ENCODE measurements at regions not wholly inside any gene's neighbourhood (a gene's known extent, or its start where the extent isn't known, plus 50 kb on each side); places are given as distances from the start of the nearest gene placed in this dataset.

- no peaks in the 10 kb centered on the region for H3K36me3 ChIP-seq (ENCODE audit: insufficient read depth, low read length)
- TF ChIP-seq CTCF (IDR thresholded peaks at IDR 0.05; ENCODE audit: borderline replicate concordance, extremely low read depth, low read length, poor library complexity, severe bottlenecking) (no peak), EZH2 (IDR thresholded peaks at IDR 0.05; ENCODE audit: borderline replicate concordance, low read depth, low read length, severe bottlenecking) (no peak)
- no peak overlapping the region for H3K4me2 ChIP-seq (ENCODE audit: insufficient read depth, low read length)
- H3K4me3 ChIP-seq (ENCODE audit: low read depth in 1 of 2, low read length in 2 of 2), result no peak overlapping the region
- H3K27ac ChIP-seq (ENCODE audit: low read length), result no peak overlapping the region
- H2AFZ ChIP-seq (ENCODE audit: low read depth, low read length), result no peak overlapping the region
- ATAC-seq (ENCODE audit: insufficient read depth, low read depth) (no peak), DNase-seq (no peak)
- no peaks in the 10 kb centered on the region for H4K20me1 ChIP-seq (ENCODE audit: insufficient read depth, low read length)
- no peak overlapping the region for H3K9ac ChIP-seq (ENCODE audit: low read depth, low read length)
- H3K27me3 ChIP-seq (ENCODE audit: insufficient read depth, low read length, poor library complexity), result no peaks in the 10 kb centered on the region
- H3K4me1 ChIP-seq (ENCODE audit: insufficient read depth, low read length), result no peaks in the 10 kb centered on the region
- H3K9me3 ChIP-seq (ENCODE audit: insufficient read depth, low read length, severe bottlenecking), result no peaks in the 10 kb centered on the region
- no peaks in the 10 kb centered on the region for H3K79me2 ChIP-seq (ENCODE audit: insufficient read depth, low read length)
Observed at GRCh38 chr19:56986386-56986785, 133.4 kb upstream of the USP29 start.

GRCh38 chr19:56987184-56987583 is 132.6 kb upstream of the USP29 start:
- Histone ChIP-seq H3K9ac (ENCODE audit: low read depth, low read length) (no peak overlapping the region), H3K36me3 (ENCODE audit: insufficient read depth, low read length) (no peaks in the 10 kb centered on the region), H3K27me3 (ENCODE audit: insufficient read depth, low read length, poor library complexity) (no peaks in the 10 kb centered on the region), H2AFZ (ENCODE audit: low read depth, low read length) (no peak overlapping the region), H4K20me1 (ENCODE audit: insufficient read depth, low read length) (no peaks in the 10 kb centered on the region), H3K9me3 (ENCODE audit: insufficient read depth, low read length, severe bottlenecking) (no peaks in the 10 kb centered on the region), H3K4me2 (ENCODE audit: insufficient read depth, low read length) (no peak overlapping the region), H3K27ac (ENCODE audit: low read length) (no peak overlapping the region), H3K4me1 (ENCODE audit: insufficient read depth, low read length) (no peaks in the 10 kb centered on the region), H3K4me3 (ENCODE audit: low read depth in 1 of 2, low read length in 2 of 2) (no peak overlapping the region), H3K79me2 (ENCODE audit: insufficient read depth, low read length) (no peaks in the 10 kb centered on the region)
- ATAC-seq (ENCODE audit: insufficient read depth, low read depth), result no peak
- TF ChIP-seq CTCF (IDR thresholded peaks at IDR 0.05; ENCODE audit: borderline replicate concordance, extremely low read depth, low read length, poor library complexity, severe bottlenecking), result no peak
- TF ChIP-seq EZH2 (IDR thresholded peaks at IDR 0.05; ENCODE audit: borderline replicate concordance, low read depth, low read length, severe bottlenecking), result no peak
- no peak for DNase-seq

- no peak for ATAC-seq (ENCODE audit: insufficient read depth, low read depth)
- Histone ChIP-seq H3K4me3 (ENCODE audit: low read depth in 1 of 2, low read length in 2 of 2) (no peak overlapping the region), H3K27me3 (ENCODE audit: insufficient read depth, low read length, poor library complexity) (no peaks in the 10 kb centered on the region), H4K20me1 (ENCODE audit: insufficient read depth, low read length) (no peaks in the 10 kb centered on the region), H3K4me1 (ENCODE audit: insufficient read depth, low read length) (no peaks in the 10 kb centered on the region), H2AFZ (ENCODE audit: low read depth, low read length) (no peak overlapping the region), H3K9me3 (ENCODE audit: insufficient read depth, low read length, severe bottlenecking) (no peaks in the 10 kb centered on the region), H3K4me2 (ENCODE audit: insufficient read depth, low read length) (no peak overlapping the region), H3K27ac (ENCODE audit: low read length) (no peak overlapping the region), H3K79me2 (ENCODE audit: insufficient read depth, low read length) (no peaks in the 10 kb centered on the region), H3K9ac (ENCODE audit: low read depth, low read length) (no peak overlapping the region), H3K36me3 (ENCODE audit: insufficient read depth, low read length) (no peaks in the 10 kb centered on the region)
- no peak for DNase-seq
- TF ChIP-seq EZH2 (IDR thresholded peaks at IDR 0.05; ENCODE audit: borderline replicate concordance, low read depth, low read length, severe bottlenecking), result no peak
- no peak for TF ChIP-seq CTCF (IDR thresholded peaks at IDR 0.05; ENCODE audit: borderline replicate concordance, extremely low read depth, low read length, poor library complexity, severe bottlenecking)
Observed at GRCh38 chr19:56988299-56988698, 131.5 kb upstream of the USP29 start.

- Histone ChIP-seq H3K4me3 (ENCODE audit: low read depth in 1 of 2, low read length in 2 of 2) (no peak overlapping the region), H3K9me3 (ENCODE audit: insufficient read depth, low read length, severe bottlenecking) (no peaks in the 10 kb centered on the region), H3K27me3 (ENCODE audit: insufficient read depth, low read length, poor library complexity) (no peaks in the 10 kb centered on the region), H2AFZ (ENCODE audit: low read depth, low read length) (no peak overlapping the region), H3K4me2 (ENCODE audit: insufficient read depth, low read length) (no peak overlapping the region), H3K27ac (ENCODE audit: low read length) (no peak overlapping the region), H4K20me1 (ENCODE audit: insufficient read depth, low read length) (no peaks in the 10 kb centered on the region), H3K9ac (ENCODE audit: low read depth, low read length) (no peak overlapping the region), H3K4me1 (ENCODE audit: insufficient read depth, low read length) (no peaks in the 10 kb centered on the region), H3K79me2 (ENCODE audit: insufficient read depth, low read length) (no peaks in the 10 kb centered on the region), H3K36me3 (ENCODE audit: insufficient read depth, low read length) (no peaks in the 10 kb centered on the region)
- DNase-seq (no peak), ATAC-seq (ENCODE audit: insufficient read depth, low read depth) (no peak)
- no peak for TF ChIP-seq CTCF (IDR thresholded peaks at IDR 0.05; ENCODE audit: borderline replicate concordance, extremely low read depth, low read length, poor library complexity, severe bottlenecking)
- TF ChIP-seq EZH2 (IDR thresholded peaks at IDR 0.05; ENCODE audit: borderline replicate concordance, low read depth, low read length, severe bottlenecking), result no peak
Observed at GRCh38 chr19:56991912-56992311, 127.9 kb upstream of the USP29 start.
